Immature natural killer cell (primary cell): ENCODE measurements at regions not wholly inside any gene's neighbourhood (a gene's known extent, or its start where the extent isn't known, plus 50 kb on each side); places are given as distances from the start of the nearest gene placed in this dataset.

Source experiments
- DNase-seq, 3 donors: peaks; one replicate each; pipeline ENCODE4 v3.0.0; 2022; ENCODE audit warnings: mixed read lengths in 1 of 3
- H3K27ac Mint-ChIP-seq, 6 donors: one replicate each; pipeline ENCODE4 v1.8.0; 2020; ENCODE audit warnings: mixed read lengths in 6 of 6, mild to moderate bottlenecking in 5 of 6, inconsistent platforms in 4 of 6, moderate library complexity in 3 of 6
- H3K27me3 Mint-ChIP-seq, 3 donors: one replicate each; pipeline ENCODE4 v1.8.0; 2020 to 2021; ENCODE audit warnings: low read depth in 3 of 3, mild to moderate bottlenecking in 3 of 3, mixed read lengths in 3 of 3, moderate library complexity in 3 of 3, inconsistent platforms in 1 of 3
- H3K36me3 Mint-ChIP-seq, 3 donors: one replicate each; pipeline ENCODE4 v1.8.0; 2020; ENCODE audit warnings: mixed read lengths in 3 of 3, inconsistent platforms in 2 of 3, mild to moderate bottlenecking in 2 of 3
- H3K4me1 Mint-ChIP-seq, 2 donors: one replicate each; pipeline ENCODE4 v1.8.0; 2020; ENCODE audit warnings: inconsistent platforms in 2 of 2, mild to moderate bottlenecking in 2 of 2, mixed read lengths in 2 of 2, moderate library complexity in 1 of 2
- H3K4me3 Mint-ChIP-seq, 5 donors: one replicate each; pipeline ENCODE4 v1.8.0; 2020; ENCODE audit warnings: mild to moderate bottlenecking in 5 of 5, mixed read lengths in 5 of 5, inconsistent platforms in 3 of 5, moderate library complexity in 3 of 5
- H3K9me3 Mint-ChIP-seq, 6 donors: one replicate each; pipeline ENCODE4 v1.8.0; 2020; ENCODE audit warnings: mild to moderate bottlenecking in 6 of 6, mixed read lengths in 6 of 6, inconsistent platforms in 4 of 6, moderate library complexity in 3 of 6

DNA sequence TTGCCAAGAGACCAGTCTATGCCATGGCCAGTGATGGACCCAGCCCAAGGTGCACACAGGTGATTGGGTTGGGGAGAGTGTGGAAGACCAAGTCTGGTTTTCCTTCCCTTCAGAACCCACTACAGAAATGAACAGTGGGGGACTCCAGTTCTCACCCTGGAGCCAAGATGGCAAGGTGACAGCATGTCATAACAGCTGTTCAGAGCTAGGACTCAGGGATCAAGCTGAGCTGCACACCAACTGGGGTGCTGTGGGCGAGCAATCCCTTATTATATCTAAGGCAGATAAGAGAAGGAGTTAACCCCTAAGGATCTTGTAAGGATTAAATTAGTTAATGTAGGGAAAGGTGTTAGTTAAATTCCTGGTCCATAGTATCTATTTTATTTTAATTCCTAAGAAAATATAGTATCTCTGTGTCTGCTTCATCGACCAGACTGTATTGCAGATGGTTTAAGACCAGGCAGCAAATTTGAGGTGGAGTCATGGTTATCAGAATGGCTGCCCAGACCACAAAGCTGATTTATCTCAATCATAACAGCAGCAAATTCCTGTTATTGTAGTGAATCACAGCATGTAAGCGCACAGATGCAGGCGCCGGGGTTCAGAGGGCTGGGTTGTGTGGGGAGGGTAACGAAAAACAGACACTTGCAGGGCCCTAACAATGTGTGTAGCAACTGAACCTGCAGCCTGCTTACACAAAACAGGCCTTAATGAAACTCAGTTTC, 208.7 kb upstream of the ZNF32 start:
- Mint-ChIP-seq H3K4me3 (no peak overlapping the region), H3K27ac (no peak overlapping the region), H3K4me1 (no peaks in the 10 kb centered on the region), H3K27me3 (peaks cover 0 to 3% (median 3%) of the 10 kb centered on the region in 3 donors), H3K9me3 (no peaks in the 10 kb centered on the region), H3K36me3 (no peaks in the 10 kb centered on the region)
- DNase-seq: no peak

- no peaks in the 10 kb centered on the region for H3K36me3 Mint-ChIP-seq
- H3K27ac Mint-ChIP-seq: no peak overlapping the region
- H3K27me3 Mint-ChIP-seq: peaks cover 0 to 3% (median 1%) of the 10 kb centered on the region in 3 donors
- DNase-seq: no peak
- no peak overlapping the region for H3K4me3 Mint-ChIP-seq
- H3K9me3 Mint-ChIP-seq: no peaks in the 10 kb centered on the region
- no peaks in the 10 kb centered on the region for H3K4me1 Mint-ChIP-seq
These were observed 207.6 kb upstream of the ZNF32 start for GRCh38 chr10:43856299-43856698.

- Mint-ChIP-seq H3K27me3 (peaks cover 0 to 3% (median 1%) of the 10 kb centered on the region in 3 donors), H3K4me3 (no peak overlapping the region), H3K9me3 (no peaks in the 10 kb centered on the region), H3K27ac (no peak overlapping the region), H3K36me3 (no peaks in the 10 kb centered on the region), H3K4me1 (no peaks in the 10 kb centered on the region)
- DNase-seq: no peak
These were observed 207.1 kb upstream of the ZNF32 start for GRCh38 chr10:43855667-43856210.

- Mint-ChIP-seq H3K4me1 (no peaks in the 10 kb centered on the region), H3K27me3 (peaks cover 0 to 3% (median 1%) of the 10 kb centered on the region in 3 donors), H3K9me3 (no peaks in the 10 kb centered on the region), H3K27ac (no peak overlapping the region), H3K4me3 (no peak overlapping the region), H3K36me3 (no peaks in the 10 kb centered on the region)
- no peak for DNase-seq
These were observed 205.3 kb upstream of the ZNF32 start for GRCh38 chr10:43854007-43854406.

DNA sequence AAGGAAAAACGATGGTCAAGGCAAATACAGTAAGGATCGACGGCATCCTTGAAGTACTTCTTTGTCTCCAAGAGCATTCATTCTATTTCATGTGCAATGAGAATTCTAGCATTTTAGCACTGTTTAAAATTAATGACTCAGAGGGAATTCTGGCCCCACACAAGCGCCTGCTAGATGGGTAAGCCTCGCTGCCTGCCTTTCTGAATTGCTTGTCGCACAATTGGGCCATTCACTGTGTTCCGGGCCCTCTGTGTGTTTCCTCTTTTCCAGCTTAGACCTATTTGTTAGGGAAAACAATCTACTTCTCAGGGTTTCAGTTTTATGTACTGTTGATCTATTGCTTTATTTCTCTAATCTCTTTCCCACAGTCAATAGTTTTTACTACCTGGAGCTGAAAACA, 204.7 kb upstream of the ZNF32 start:
- Mint-ChIP-seq H3K36me3 (no peaks in the 10 kb centered on the region), H3K9me3 (no peaks in the 10 kb centered on the region), H3K4me3 (no peak overlapping the region), H3K27ac (no peak overlapping the region), H3K4me1 (no peaks in the 10 kb centered on the region), H3K27me3 (peaks cover 1 to 3% (median 1%) of the 10 kb centered on the region in 3 donors)
- no peak for DNase-seq

DNA sequence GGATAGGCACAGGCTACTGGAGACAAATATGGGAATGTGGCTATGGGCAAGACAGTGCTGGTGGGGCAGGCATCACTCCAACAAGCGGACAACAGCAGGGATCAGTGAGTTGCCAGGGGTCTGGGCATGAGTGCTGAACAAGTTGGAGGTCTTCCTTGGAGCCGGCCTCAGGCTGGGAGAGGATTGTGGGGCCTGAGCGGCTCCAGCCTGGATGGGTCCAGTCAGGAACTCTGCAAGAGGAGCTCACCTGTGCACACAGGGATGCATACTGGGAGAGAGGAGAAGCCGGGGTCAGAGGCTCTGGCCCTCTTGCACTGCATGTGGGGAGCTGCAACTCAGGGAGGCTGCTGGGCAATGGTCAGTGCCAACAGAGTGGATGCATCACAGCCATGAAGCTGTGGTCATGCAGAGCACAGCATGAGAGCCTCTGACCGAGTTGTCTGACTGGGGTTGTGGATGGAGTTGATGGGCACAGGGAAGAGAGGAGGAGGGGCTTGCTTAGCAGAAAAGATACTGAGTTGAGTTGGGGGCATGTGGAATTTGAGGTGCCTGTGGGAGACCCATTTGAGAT, 204.0 kb upstream of the ZNF32 start:
- Mint-ChIP-seq H3K9me3 (no peaks in the 10 kb centered on the region), H3K27ac (no peak overlapping the region), H3K27me3 (peaks cover 1 to 3% (median 2%) of the 10 kb centered on the region in 3 donors), H3K4me3 (no peak overlapping the region), H3K4me1 (peaks cover under 1 to 1% of the 10 kb centered on the region in 2 donors), H3K36me3 (no peaks in the 10 kb centered on the region)
- no peak for DNase-seq

GRCh38 chr10:43852149-43852548, 203.5 kb upstream of the ZNF32 start:
- Mint-ChIP-seq H3K27me3 (peaks cover 1 to 3% (median 3%) of the 10 kb centered on the region in 3 donors), H3K4me3 (no peak overlapping the region), H3K4me1 (peaks cover 4 to 7% of the 10 kb centered on the region in 2 donors), H3K9me3 (no peaks in the 10 kb centered on the region), H3K27ac (no peak overlapping the region), H3K36me3 (no peaks in the 10 kb centered on the region)
- no peak for DNase-seq

GRCh38 chr10:43851030-43851429, 202.3 kb upstream of the ZNF32 start:
- Mint-ChIP-seq H3K4me1 (peaks cover 14 to 18% of the 10 kb centered on the region in 2 donors), H3K27me3 (peaks cover 3% of the 10 kb centered on the region in 3 donors), H3K27ac (no peak overlapping the region), H3K9me3 (no peaks in the 10 kb centered on the region), H3K4me3 (no peak overlapping the region), H3K36me3 (no peaks in the 10 kb centered on the region)
- DNase-seq: no peak

DNA sequence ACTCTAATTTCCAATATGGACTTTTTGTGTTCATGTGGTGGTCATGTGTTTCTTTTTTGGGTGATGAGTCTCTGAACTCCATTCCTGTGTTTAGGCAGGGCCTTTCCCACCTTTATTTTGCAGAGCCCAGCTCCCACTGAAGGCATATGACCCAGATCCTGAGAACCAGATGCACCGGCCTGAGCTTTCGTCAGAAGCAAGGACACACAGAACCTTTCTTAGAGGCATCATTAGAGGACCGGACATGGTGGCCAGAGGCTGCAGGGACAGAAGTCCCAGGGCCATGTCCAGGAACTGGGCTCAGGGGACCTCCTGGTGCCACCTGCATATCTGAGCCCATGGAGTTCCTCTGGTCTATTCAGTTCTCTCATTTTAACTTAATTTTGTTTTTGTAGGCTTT, 200.9 kb upstream of the ZNF32 start:
- H3K27me3 Mint-ChIP-seq: peaks cover 3% of the 10 kb centered on the region in 3 donors
- peaks cover 25 to 33% of the 10 kb centered on the region in 2 donors for H3K4me1 Mint-ChIP-seq
- no peaks in the 10 kb centered on the region for H3K9me3 Mint-ChIP-seq
- DNase-seq: no peak
- H3K27ac Mint-ChIP-seq: no peak overlapping the region
- H3K4me3 Mint-ChIP-seq: no peak overlapping the region
- no peaks in the 10 kb centered on the region for H3K36me3 Mint-ChIP-seq

DNA sequence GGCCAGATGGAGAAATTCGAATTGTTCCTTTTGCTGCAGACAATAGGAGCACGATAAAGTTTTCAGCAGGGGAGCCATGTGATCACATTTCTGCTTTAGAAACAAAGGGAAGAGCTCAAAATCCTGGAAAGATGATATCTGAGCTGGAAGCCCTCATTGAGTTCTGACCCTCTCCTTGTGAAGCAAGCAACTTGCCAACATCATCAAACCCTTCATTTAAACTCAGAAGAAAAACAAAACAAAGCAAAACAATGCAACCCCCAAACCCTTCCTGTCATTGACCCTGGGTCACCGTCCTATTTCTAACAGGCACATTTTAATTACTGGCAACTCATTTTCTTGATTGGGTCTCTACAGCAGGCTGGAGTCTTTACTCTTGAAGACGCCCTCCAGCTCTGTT, 198.3 kb upstream of the ZNF32 start:
- Mint-ChIP-seq H3K27ac (peak overlapping the region in 1 of 6 donors; percentile 2), H3K27me3 (peaks cover 2 to 8% (median 5%) of the 10 kb centered on the region in 3 donors), H3K4me3 (peak overlapping the region in 1 of 5 donors; percentile 11), H3K9me3 (no peaks in the 10 kb centered on the region), H3K36me3 (no peaks in the 10 kb centered on the region), H3K4me1 (peaks cover 26 to 39% of the 10 kb centered on the region in 2 donors)
- DNase-seq: no peak

DNA sequence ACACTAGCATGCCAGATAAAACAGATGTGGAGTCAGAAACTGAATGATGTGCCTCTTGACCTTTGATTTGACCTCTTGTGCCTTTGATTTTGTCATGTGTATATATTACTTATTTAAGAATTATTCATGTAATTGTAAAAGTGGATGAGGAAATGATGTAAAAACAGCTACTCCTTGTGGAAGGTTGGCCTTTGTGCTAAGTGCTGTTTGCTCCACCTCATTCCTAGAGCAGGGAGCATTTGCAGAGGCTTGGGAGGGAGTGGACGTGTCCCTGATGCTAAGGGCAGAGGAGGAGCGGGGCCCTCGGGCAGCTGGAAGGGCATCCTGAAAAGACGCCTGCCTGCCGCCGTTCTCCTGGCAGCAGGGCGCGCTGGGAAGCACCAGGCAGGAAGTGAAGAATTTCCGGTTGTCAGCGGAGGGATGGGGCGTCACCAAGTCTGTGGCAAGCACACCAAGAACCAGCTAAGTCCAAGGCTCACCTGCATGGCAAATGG, 197.6 kb upstream of the ZNF32 start:
- H3K36me3 Mint-ChIP-seq: no peaks in the 10 kb centered on the region
- peak overlapping the region in 3 of 6 donors; percentile 32 to 70 (median 54) for H3K27ac Mint-ChIP-seq
- H3K4me3 Mint-ChIP-seq: peak overlapping the region; percentile 41 to 73 (median 68)
- peaks cover 26 to 39% of the 10 kb centered on the region in 2 donors for H3K4me1 Mint-ChIP-seq
- peak in 1 of 3 donors; percentile 12 for DNase-seq
- peaks cover 2 to 8% (median 5%) of the 10 kb centered on the region in 3 donors for H3K27me3 Mint-ChIP-seq
- no peaks in the 10 kb centered on the region for H3K9me3 Mint-ChIP-seq

- no peak for DNase-seq
- Mint-ChIP-seq H3K36me3 (no peaks in the 10 kb centered on the region), H3K4me1 (peaks cover 26 to 39% of the 10 kb centered on the region in 2 donors), H3K9me3 (no peaks in the 10 kb centered on the region), H3K27ac (peak overlapping the region in 3 of 6 donors; percentile 18 to 79 (median 70)), H3K4me3 (peak overlapping the region in 2 of 5 donors; percentile 7 to 44), H3K27me3 (peaks cover 3 to 8% (median 5%) of the 10 kb centered on the region in 3 donors)
These were observed 196.4 kb upstream of the ZNF32 start for GRCh38 chr10:43845121-43845520.

GRCh38 chr10:43844221-43844620, 195.5 kb upstream of the ZNF32 start:
- Mint-ChIP-seq H3K9me3 (no peaks in the 10 kb centered on the region), H3K36me3 (no peaks in the 10 kb centered on the region), H3K4me3 (no peak overlapping the region), H3K4me1 (peaks cover 26 to 39% of the 10 kb centered on the region in 2 donors), H3K27ac (peak overlapping the region in 1 of 6 donors; percentile 22), H3K27me3 (peaks cover 5 to 8% (median 6%) of the 10 kb centered on the region in 3 donors)
- DNase-seq: no peak
